Astrocyte of the cerebellum (primary cell): ENCODE measurements at regions not wholly inside any gene's neighbourhood (a gene's known extent, or its start where the extent isn't known, plus 50 kb on each side); places are given as distances from the start of the nearest gene placed in this dataset.

Experiments
- DNase-seq: peaks from one replicate; pipeline ENCODE4 v3.0.0-alpha.2; 2011; ENCODE audit warnings: low read depth
- H3K4me3 ChIP-seq: 2 replicates; pipeline ENCODE4 v1.5.1; 2011; ENCODE audit warnings: mild to moderate bottlenecking, low read depth, low read length, moderate library complexity
- CTCF ChIP-seq: IDR thresholded peaks from 2 replicates; pipeline ENCODE4 v1.5.1; 2012; ENCODE audit warnings: low read length, low read depth, moderate library complexity, mild to moderate bottlenecking; ENCODE audit errors: missing control alignments
- in situ Hi-C: cut with HindIII; loops from 2 replicates; pipeline ENCODE4 v1.10.0; 2017; ENCODE audit warnings: low sequenced_read_pairs

DNA sequence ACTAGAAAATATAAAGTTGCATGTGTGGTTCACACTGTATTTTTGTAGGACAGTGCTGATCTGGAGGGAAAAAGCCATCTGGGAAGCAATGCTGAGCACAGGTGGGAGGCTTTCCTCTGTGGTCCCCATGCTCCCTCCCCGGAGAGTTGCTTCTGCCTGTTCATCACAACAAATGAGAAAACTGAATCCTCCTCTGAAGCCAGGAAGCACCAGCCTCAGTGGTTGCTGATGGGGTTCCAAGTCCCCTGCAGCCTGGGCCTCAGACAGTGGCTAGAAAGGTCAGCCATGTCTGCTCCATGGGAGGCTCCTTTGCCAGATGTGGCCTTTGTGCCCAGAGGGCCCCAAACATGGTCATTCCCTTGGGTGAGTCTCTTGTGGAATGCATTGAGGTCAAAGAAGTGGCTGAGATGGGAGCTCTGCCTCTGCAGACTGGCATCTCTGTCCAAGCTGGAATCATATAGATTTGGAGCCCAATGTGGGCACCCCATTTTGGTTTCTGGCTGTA is 77.6 kb downstream of the C5orf15 start:
- in situ Hi-C loops = no loop called here
- TF ChIP-seq CTCF = no peak
- no peak for DNase-seq

GRCh38 chr5:133890314-133890713 is 78.1 kb downstream of the C5orf15 start:
- DNase-seq = no peak
- no peak for TF ChIP-seq CTCF
- in situ Hi-C loops = no loop called here
- no peak overlapping the region for H3K4me3 ChIP-seq

More for the DNA sequence above, 77.6 kb downstream of the C5orf15 start:
- H3K4me3 ChIP-seq = no peak overlapping the region

GRCh38 chr5:133889271-133889905 is 79.0 kb downstream of the C5orf15 start:
- no peak for DNase-seq
- no peak overlapping the region for H3K4me3 ChIP-seq
- in situ Hi-C loops = no loop called here
- TF ChIP-seq CTCF = no peak

GRCh38 chr5:133888625-133888991 is 79.8 kb downstream of the C5orf15 start:
- in situ Hi-C loops = no loop called here
- TF ChIP-seq CTCF = no peak
- no peak overlapping the region for H3K4me3 ChIP-seq
- no peak for DNase-seq

- DNase-seq = no peak
- H3K4me3 ChIP-seq = no peak overlapping the region
- TF ChIP-seq CTCF = no peak
- in situ Hi-C loops = no loop called here
Measured at GRCh38 chr5:133885566-133885965, 82.9 kb downstream of the C5orf15 start.

- H3K4me3 ChIP-seq = no peak overlapping the region
- in situ Hi-C loops = no loop called here
Measured at GRCh38 chr5:133884569-133885311, 83.7 kb downstream of the C5orf15 start.

More at GRCh38 chr5:133884569-133885311, 83.7 kb downstream of the C5orf15 start:
- TF ChIP-seq CTCF = no peak
- no peak for DNase-seq
